Lower leg skin (tissue), 4 donors: ENCODE measurements at regions not wholly inside any gene's neighbourhood (a gene's known extent, or its start where the extent isn't known, plus 50 kb on each side); places are given as distances from the start of the nearest gene placed in this dataset.

Experiments
- DNase-seq, 2 donors: peaks; one replicate each; pipeline ENCODE4 v3.0.0-alpha.2; 2019; ENCODE audit warnings: low spot score in 2 of 2
- H3K4me3 ChIP-seq: fragments of 200-600 bp; sonication (generic); 2 replicates; pipeline ENCODE4 v1.5.1; 2017; ENCODE audit warnings: mild to moderate bottlenecking, low read depth; ENCODE audit not compliant: poor library complexity, severe bottlenecking
- CTCF ChIP-seq, 3 donors: fragments of 450-650 bp; IDR thresholded peaks; one replicate each; pipeline ENCODE4 v1.5.1; 2016; ENCODE audit warnings: antibody characterized with exemption in 3 of 3, mild to moderate bottlenecking in 3 of 3, moderate library complexity in 2 of 3
- POLR2A ChIP-seq, 2 donors: fragments of 450-650 bp; IDR thresholded peaks; one replicate each; pipeline ENCODE4 v1.6.1; 2016 to 2017; ENCODE audit warnings: antibody characterized with exemption in 2 of 2, mild to moderate bottlenecking in 1 of 2, moderate library complexity in 1 of 2
- WGBS, 2 donors: methylation state at CpG; one replicate each; pipeline ENCODE4 v1.1.5; 2018; 5-methylcytosine and 5-hydroxymethylcytosine counted together
- intact Hi-C: fragments of 100-400 bp; cut with DNase I; formaldehyde crosslinking; loops from one replicate; pipeline ENCODE4 v1.15.0; 2023; ENCODE audit warnings: low total_unique reads

DNA sequence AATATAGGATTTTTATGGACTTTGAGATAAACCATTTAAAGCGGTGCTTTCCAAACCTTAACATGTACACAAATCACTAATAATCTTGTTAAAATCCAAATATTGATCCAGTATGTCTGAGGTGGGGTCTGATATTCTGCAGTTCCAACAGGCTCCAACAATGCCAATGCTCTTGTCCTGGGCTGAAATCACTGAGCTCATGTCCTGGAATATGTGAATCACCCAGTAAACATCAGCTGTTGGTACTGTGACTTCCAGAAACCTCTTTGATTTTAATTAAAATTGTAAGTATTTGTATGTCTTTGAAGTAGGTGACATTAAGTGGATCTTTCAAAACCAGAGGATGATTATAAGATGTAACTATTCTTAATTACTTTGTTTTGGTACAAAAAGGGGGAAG lies 52.8 kb upstream of the CAST start:
- WGBS, 2 donors = 0 to 100% methylated on average over 1 of the region's 1 CpG
- no peak for TF ChIP-seq CTCF (IDR thresholded peaks at IDR 0.05)
- TF ChIP-seq POLR2A (IDR thresholded peaks at IDR 0.05) = no peak
- H3K4me3 ChIP-seq = no peak overlapping the region
- intact Hi-C loops = loop anchor here (10.0 kb wide), 2 partner anchors 755 to 825 kb away; no protein-coding TSS in a partner anchor
- no peak for DNase-seq

- intact Hi-C loops = loop anchor here (10.0 kb wide), 1 partner anchor 554 kb away; no protein-coding TSS in a partner anchor
- WGBS, 2 donors = 77 to 88% methylated on average over 4 of the region's 4 CpGs
- H3K4me3 ChIP-seq = no peak overlapping the region
- TF ChIP-seq CTCF (IDR thresholded peaks at IDR 0.05) (no peak), POLR2A (IDR thresholded peaks at IDR 0.05) (no peak)
- DNase-seq = no peak
These were observed 51.4 kb upstream of the CAST start for GRCh38 chr5:96610747-96611146.

DNA sequence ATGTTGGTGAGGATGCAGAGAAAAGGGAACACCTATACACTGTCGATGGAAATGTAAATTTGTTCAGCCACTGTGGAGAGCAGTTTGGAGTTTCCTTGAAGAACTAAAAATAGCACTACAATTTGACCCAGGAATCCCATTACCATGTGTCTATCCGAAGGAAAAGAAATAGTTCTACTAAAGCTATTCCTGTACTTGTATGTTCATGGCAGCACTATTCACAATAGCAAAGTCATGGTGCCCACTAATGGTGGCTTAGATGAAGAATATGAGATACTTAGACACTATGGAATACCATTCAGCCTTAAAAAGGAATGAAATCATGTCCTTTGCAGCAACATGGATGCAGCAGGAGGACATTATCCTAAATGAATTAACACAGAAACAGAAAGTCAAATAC lies 50.2 kb upstream of the CAST start:
- H3K4me3 ChIP-seq = no peak overlapping the region
- TF ChIP-seq CTCF (IDR thresholded peaks at IDR 0.05) (no peak), POLR2A (IDR thresholded peaks at IDR 0.05) (no peak)
- no peak for DNase-seq
- 35 to 90% methylated on average over 2 of the region's 2 CpGs for WGBS, 2 donors
- intact Hi-C loops = loop anchor here (10.0 kb wide), 1 partner anchor 553 kb away; no protein-coding TSS in a partner anchor
